IPS-18a (cell line): ENCODE measurements at regions not wholly inside any gene's neighbourhood (a gene's known extent, or its start where the extent isn't known, plus 50 kb on each side); places are given as distances from the start of the nearest gene placed in this dataset.

Source experiments
- H3K27ac ChIP-seq: one replicate; pipeline ENCODE4 v1.5.1; 2013; ENCODE audit warnings: low read length
- H3K27me3 ChIP-seq: one replicate; pipeline ENCODE4 v1.6.1; 2013; ENCODE audit warnings: mild to moderate bottlenecking, low read length; ENCODE audit not compliant: control insufficient read depth, insufficient read depth
- H3K36me3 ChIP-seq: one replicate; pipeline ENCODE4 v1.6.1; 2013; ENCODE audit warnings: low read depth, low read length; ENCODE audit not compliant: control insufficient read depth
- H3K4me1 ChIP-seq: one replicate; pipeline ENCODE4 v1.6.1; 2013; ENCODE audit warnings: low read depth, low read length; ENCODE audit not compliant: control insufficient read depth
- H3K4me3 ChIP-seq: one replicate; pipeline ENCODE4 v1.5.1; 2013; ENCODE audit warnings: low read length
- H3K9ac ChIP-seq: one replicate; pipeline ENCODE4 v1.6.1; 2013; ENCODE audit warnings: mild to moderate bottlenecking, low read length, moderate library complexity
- H3K9me3 ChIP-seq: one replicate; pipeline ENCODE4 v1.6.1; 2013; ENCODE audit warnings: low read depth, low read length; ENCODE audit not compliant: control insufficient read depth

GRCh38 chr14:42719391-42719790 lies 1112.7 kb downstream of the LRFN5 start:
- H3K27ac ChIP-seq, result no peak overlapping the region
- H3K27me3 ChIP-seq, result no peaks in the 10 kb centered on the region
- H3K36me3 ChIP-seq, result no peaks in the 10 kb centered on the region
- no peaks in the 10 kb centered on the region for H3K9me3 ChIP-seq
- no peak overlapping the region for H3K9ac ChIP-seq
- H3K4me3 ChIP-seq, result no peak overlapping the region
- no peaks in the 10 kb centered on the region for H3K4me1 ChIP-seq

GRCh38 chr14:42715316-42715715 lies 1108.6 kb downstream of the LRFN5 start:
- no peak overlapping the region for H3K9ac ChIP-seq
- no peak overlapping the region for H3K4me3 ChIP-seq
- no peak overlapping the region for H3K27ac ChIP-seq
- H3K36me3 ChIP-seq, result no peaks in the 10 kb centered on the region
- H3K9me3 ChIP-seq, result no peaks in the 10 kb centered on the region
- H3K27me3 ChIP-seq, result no peaks in the 10 kb centered on the region
- H3K4me1 ChIP-seq, result no peaks in the 10 kb centered on the region

GRCh38 chr14:42710071-42710470 lies 1103.4 kb downstream of the LRFN5 start:
- Histone ChIP-seq H3K4me3 (no peak overlapping the region), H3K9ac (no peak overlapping the region), H3K27ac (no peak overlapping the region), H3K27me3 (no peaks in the 10 kb centered on the region), H3K36me3 (no peaks in the 10 kb centered on the region), H3K4me1 (no peaks in the 10 kb centered on the region), H3K9me3 (no peaks in the 10 kb centered on the region)

- Histone ChIP-seq H3K4me1 (no peaks in the 10 kb centered on the region), H3K27ac (no peak overlapping the region), H3K9ac (no peak overlapping the region), H3K27me3 (no peaks in the 10 kb centered on the region), H3K9me3 (no peaks in the 10 kb centered on the region), H3K36me3 (no peaks in the 10 kb centered on the region), H3K4me3 (no peak overlapping the region)
These were observed 1096.8 kb downstream of the LRFN5 start for GRCh38 chr14:42703501-42703900.

- Histone ChIP-seq H3K27ac (no peak overlapping the region), H3K9me3 (no peaks in the 10 kb centered on the region), H3K9ac (no peak overlapping the region), H3K4me3 (no peak overlapping the region), H3K36me3 (no peaks in the 10 kb centered on the region), H3K4me1 (no peaks in the 10 kb centered on the region), H3K27me3 (no peaks in the 10 kb centered on the region)
These were observed 1080.7 kb downstream of the LRFN5 start for GRCh38 chr14:42687421-42687820.

GRCh38 chr14:42683707-42684106 lies 1077.0 kb downstream of the LRFN5 start:
- no peak overlapping the region for H3K9ac ChIP-seq
- no peaks in the 10 kb centered on the region for H3K4me1 ChIP-seq
- no peaks in the 10 kb centered on the region for H3K9me3 ChIP-seq
- no peak overlapping the region for H3K27ac ChIP-seq
- no peaks in the 10 kb centered on the region for H3K27me3 ChIP-seq
- H3K4me3 ChIP-seq, result no peak overlapping the region
- H3K36me3 ChIP-seq, result no peaks in the 10 kb centered on the region

GRCh38 chr14:42676636-42677035 lies 1070.0 kb downstream of the LRFN5 start:
- Histone ChIP-seq H3K4me3 (no peak overlapping the region), H3K9ac (no peak overlapping the region), H3K4me1 (no peaks in the 10 kb centered on the region), H3K27ac (no peak overlapping the region), H3K36me3 (no peaks in the 10 kb centered on the region), H3K27me3 (no peaks in the 10 kb centered on the region), H3K9me3 (no peaks in the 10 kb centered on the region)

- no peaks in the 10 kb centered on the region for H3K4me1 ChIP-seq
- H3K27me3 ChIP-seq, result no peaks in the 10 kb centered on the region
- no peak overlapping the region for H3K27ac ChIP-seq
- no peaks in the 10 kb centered on the region for H3K36me3 ChIP-seq
- H3K9me3 ChIP-seq, result no peaks in the 10 kb centered on the region
- no peak overlapping the region for H3K9ac ChIP-seq
- H3K4me3 ChIP-seq, result no peak overlapping the region
These were observed 1067.3 kb downstream of the LRFN5 start for GRCh38 chr14:42673963-42674362.

GRCh38 chr14:42671636-42672035 lies 1065.0 kb downstream of the LRFN5 start:
- no peak overlapping the region for H3K27ac ChIP-seq
- H3K27me3 ChIP-seq, result no peaks in the 10 kb centered on the region
- H3K4me3 ChIP-seq, result no peak overlapping the region
- H3K9ac ChIP-seq, result no peak overlapping the region
- no peaks in the 10 kb centered on the region for H3K9me3 ChIP-seq
- H3K4me1 ChIP-seq, result no peaks in the 10 kb centered on the region
- no peaks in the 10 kb centered on the region for H3K36me3 ChIP-seq

- Histone ChIP-seq H3K4me3 (no peak overlapping the region), H3K9ac (no peak overlapping the region), H3K36me3 (no peaks in the 10 kb centered on the region), H3K27me3 (no peaks in the 10 kb centered on the region), H3K9me3 (peaks cover 4% of the 10 kb centered on the region), H3K27ac (no peak overlapping the region), H3K4me1 (no peaks in the 10 kb centered on the region)
These were observed 1058.4 kb downstream of the LRFN5 start for GRCh38 chr14:42665083-42665482.

GRCh38 chr14:42664190-42664589 lies 1057.5 kb downstream of the LRFN5 start:
- Histone ChIP-seq H3K4me1 (no peaks in the 10 kb centered on the region), H3K9me3 (peaks cover 4% of the 10 kb centered on the region)

GRCh38 chr14:42654707-42655106 lies 1048.0 kb downstream of the LRFN5 start:
- Histone ChIP-seq H3K27ac (no peak overlapping the region), H3K36me3 (no peaks in the 10 kb centered on the region), H3K9me3 (no peaks in the 10 kb centered on the region), H3K27me3 (peaks cover 38% of the 10 kb centered on the region), H3K4me3 (peak overlapping the region; percentile 30), H3K4me1 (peaks cover 21% of the 10 kb centered on the region), H3K9ac (no peak overlapping the region)

More at GRCh38 chr14:42664190-42664589, 1057.5 kb downstream of the LRFN5 start:
- Histone ChIP-seq H3K27ac (no peak overlapping the region), H3K4me3 (no peak overlapping the region), H3K36me3 (no peaks in the 10 kb centered on the region), H3K27me3 (no peaks in the 10 kb centered on the region), H3K9ac (no peak overlapping the region)
